HG03097 (cell line): ENCODE measurements at regions not wholly inside any gene's neighbourhood (a gene's known extent, or its start where the extent isn't known, plus 50 kb on each side); places are given as distances from the start of the nearest gene placed in this dataset.

ENCODE experiments used
- ATAC-seq: cut with Tn5 transposase; IDR thresholded peaks from one replicate; pipeline ENCODE4 v1.9.1; 2021; ENCODE audit not compliant: unreplicated experiment, low FRiP score

- ATAC-seq, result no peak
Observed at GRCh38 chr15:39213385-39213840, 367.5 kb upstream of the THBS1 start.

- no peak for ATAC-seq
Observed at GRCh38 chr15:39215015-39215414, 365.9 kb upstream of the THBS1 start.

DNA sequence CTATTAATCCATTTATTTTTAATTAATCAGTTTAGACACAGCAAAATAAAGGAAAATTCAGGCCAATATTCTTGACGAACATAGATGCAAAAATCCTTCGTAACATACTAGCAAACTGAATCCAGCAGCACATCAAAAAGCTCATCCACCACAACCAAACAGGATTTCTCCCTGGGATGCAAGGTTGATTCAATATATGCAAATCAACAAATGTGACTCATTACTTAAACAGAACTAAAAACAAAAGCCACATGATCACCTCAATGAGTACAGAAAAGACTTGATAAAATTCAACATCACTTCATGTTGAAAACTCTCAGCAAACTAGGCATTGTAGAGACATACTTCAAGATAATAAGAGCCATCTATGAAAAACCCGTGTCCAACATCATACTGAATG is 364.1 kb upstream of the THBS1 start:
- no peak for ATAC-seq

DNA sequence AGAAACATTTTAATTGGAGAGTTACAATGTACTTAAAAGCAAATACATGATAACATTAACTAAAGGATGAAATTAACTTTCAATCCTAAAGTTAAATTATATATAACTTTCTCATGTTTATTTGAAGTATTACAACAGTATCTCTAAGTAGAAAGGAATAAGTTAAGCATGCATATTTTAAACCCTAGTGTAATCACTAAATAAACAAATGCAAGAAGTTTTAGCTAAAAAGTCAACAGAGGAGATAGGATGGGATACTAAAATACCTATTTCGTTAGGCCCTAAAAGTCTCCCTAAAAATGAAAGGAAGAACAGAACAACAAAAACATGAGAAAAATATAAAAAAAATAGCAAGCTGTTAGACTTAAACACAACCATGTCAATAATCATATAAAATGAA is 361.3 kb upstream of the THBS1 start:
- no peak for ATAC-seq

DNA sequence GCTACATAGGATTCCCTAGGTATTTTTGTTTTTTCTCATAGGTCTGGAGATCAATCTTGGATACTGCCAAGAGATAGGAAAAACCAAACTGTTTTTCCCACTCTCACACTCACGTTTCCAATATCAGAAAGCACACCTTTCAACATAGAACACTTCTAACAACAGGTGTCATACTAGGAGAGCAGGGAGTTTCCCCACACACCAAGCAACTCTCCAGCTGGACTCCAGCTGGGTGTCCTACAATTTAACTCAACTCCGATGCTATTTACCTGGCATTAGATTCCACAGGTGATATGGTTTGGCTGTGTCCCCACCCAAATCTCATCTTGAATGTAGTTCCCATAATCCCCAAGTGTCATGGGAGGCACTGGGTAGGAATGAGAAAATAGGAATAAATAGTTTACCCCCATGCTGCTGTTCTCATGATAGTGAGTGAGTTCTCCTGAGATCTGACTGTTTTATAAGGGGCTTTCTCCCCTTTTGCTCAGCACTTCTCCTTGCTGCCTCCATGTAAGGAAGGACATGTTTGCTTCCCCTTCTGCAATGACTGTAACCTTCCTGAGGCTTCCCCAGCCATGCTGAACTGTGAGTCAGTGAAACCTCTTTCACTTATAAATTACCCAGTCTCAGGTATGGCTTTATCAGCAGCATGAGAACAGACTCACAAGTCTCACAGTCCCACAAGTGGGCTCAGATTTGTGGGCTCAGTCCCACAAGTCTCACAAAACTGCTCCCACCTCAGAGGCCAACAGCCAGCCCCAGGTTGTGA is 354.5 kb upstream of the THBS1 start:
- no peak for ATAC-seq

GRCh38 chr15:39227001-39227400 is 353.9 kb upstream of the THBS1 start:
- ATAC-seq, result no peak

GRCh38 chr15:39228889-39229288 is 352.0 kb upstream of the THBS1 start:
- ATAC-seq, result no peak

DNA sequence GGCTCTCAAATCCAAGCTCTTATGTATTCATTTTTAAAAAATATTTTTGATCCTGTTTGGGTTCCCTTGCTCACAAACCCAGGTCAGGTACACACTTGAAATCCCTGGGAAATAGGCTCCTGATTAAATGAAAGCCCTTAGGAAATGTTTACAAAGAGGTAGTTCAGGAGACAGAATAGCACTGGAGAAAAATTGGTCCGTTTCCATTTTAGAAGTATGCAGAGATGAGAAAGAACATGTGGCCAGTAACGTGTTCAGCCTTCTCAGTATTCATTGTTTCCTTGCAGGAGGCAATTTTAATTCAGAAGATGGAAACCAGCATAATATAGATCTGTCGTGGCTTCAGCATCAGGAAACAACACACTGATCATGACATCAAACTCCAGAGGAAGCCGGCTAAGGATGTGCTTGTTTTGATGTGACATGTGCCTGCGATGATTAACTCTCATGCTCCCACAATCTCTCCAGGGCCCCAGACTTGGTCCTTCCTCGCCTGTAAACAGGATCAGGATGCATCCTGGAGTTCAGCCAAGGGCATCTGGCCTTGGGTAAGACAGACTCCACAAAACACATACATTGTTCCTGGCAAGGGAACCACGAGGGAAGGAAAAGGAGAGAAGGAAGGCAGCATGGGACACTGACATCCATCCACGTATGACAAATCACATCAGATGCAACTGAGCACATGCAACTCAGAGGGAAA is 350.5 kb upstream of the THBS1 start:
- ATAC-seq, result no peak

DNA sequence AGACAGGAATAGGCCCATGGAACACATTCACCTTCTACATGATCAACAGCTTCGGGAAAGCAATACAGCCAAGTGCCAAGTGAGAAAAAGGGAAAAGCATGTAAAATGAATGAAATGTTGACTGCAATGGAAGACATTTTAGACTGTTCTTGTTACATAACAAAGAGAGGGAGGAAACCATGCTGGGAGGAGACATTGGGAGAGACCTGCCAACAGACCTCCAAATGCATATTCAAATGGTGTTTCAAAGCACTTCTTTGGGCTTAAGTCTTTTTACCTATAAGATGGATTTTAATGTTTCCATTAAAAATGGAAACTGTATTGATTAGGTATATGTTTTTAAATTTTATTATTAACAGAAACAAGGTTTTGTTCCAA is 350.0 kb upstream of the THBS1 start:
- no peak for ATAC-seq

- no peak for ATAC-seq
Observed at GRCh38 chr15:39232512-39232911, 348.4 kb upstream of the THBS1 start.

GRCh38 chr15:39235084-39235795 is 345.6 kb upstream of the THBS1 start:
- no peak for ATAC-seq

GRCh38 chr15:39236375-39236774 is 344.5 kb upstream of the THBS1 start:
- ATAC-seq, result no peak

GRCh38 chr15:39238443-39238842 is 342.4 kb upstream of the THBS1 start:
- ATAC-seq, result no peak

DNA sequence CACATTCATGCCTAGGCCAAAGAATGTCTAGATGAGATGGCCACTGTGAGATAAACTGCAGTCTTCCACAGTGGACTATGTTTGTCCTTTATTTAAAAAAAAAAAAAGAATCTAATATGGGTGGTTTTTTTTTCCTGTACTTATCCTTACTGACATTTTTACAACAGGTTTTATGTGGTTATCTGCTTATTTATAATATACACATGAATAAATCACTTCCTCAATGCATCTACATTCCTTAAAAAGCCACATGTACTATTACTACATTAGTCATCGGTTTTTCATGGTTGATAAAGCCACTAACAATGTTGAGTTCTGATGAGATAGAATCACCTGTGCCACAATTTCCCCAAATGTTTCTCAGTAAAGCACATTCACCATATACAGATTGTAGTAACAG is 341.3 kb upstream of the THBS1 start:
- ATAC-seq, result no peak

DNA sequence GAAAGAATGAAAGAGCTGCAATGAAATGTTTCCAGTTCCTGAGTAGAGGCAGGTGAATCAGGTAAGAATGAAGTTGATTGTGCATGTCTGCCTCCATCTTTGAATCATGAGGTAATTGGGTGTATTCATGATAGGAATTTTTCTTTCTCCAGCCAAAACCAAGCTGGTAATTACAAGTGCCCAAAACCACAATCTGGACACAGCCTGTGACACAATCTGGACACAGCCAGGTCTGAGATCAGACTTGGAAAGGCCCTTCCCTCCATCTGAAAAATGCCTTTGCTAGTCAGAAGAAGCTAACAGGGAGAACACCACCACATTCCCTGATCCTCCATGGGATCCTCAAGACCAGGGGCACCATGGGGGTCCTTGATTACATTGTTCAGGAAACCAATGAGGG is 338.5 kb upstream of the THBS1 start:
- ATAC-seq, result no peak

GRCh38 chr15:39243396-39243795 is 337.5 kb upstream of the THBS1 start:
- ATAC-seq, result no peak

DNA sequence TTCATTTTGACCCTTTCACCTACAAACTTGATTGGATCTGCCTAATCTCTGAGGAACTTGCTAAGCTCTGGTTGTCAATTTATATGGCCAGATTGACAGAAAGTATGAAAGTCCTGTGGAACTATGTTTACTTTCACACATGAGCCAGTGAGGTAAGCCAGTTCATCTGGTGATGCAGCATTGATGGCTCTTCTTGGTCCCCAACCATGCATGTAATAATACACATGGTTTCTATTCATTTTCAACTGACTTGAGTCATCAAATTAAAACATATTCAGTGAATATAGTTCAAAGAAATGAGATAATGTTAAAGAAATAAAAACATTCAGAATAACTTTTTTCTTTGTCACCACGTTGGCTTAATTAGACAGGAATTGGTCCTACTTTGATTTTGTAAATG is 336.1 kb upstream of the THBS1 start:
- ATAC-seq, result no peak

DNA sequence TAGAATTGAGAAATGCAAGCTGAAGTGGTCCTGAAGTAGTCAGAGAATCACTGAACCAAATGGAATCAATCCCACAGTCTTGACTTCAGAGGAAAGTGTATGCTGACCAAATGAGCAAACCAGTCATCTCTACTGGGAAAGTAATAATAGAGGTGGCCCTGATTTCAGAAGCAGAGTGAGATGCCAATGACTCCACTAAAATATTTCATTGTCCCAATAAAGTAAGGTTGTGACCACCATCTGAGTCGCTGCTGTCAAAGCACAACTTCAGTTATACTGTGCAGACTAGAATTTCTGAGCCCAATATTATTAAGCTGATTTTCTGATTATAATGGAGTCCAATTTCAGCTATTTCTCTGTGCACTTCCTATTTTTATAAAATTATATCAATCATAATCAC is 334.4 kb upstream of the THBS1 start:
- no peak for ATAC-seq

- ATAC-seq, result no peak
Observed at GRCh38 chr15:39247574-39247973, 333.3 kb upstream of the THBS1 start.

DNA sequence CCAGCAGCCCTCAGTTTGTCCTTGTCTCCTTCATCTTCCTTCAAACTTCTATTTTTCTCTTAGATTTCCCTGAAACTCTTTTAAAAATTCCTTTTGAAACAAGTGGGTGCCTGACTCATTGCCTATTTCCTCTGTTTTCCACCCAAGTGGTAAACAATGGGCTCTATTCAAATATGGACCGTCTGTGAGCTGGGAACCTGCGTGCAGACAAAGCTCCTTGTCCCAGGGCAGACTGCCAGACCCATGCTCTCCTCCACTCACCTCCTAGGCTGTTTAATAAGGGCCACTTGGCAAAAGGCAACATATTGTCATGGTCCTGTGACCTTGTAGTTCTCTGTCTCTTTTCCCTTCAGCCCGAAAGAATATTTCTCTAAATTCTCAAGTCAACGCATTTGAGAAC is 332.7 kb upstream of the THBS1 start:
- ATAC-seq, result no peak

- ATAC-seq, result no peak
Observed at GRCh38 chr15:39250001-39250400, 330.9 kb upstream of the THBS1 start.
